Islet precursor cell (in vitro differentiated cells): ENCODE measurements at regions not wholly inside any gene's neighbourhood (a gene's known extent, or its start where the extent isn't known, plus 50 kb on each side); places are given as distances from the start of the nearest gene placed in this dataset.
"Not testable (repeated sequence)": the region's sequence is repeated elsewhere in the genome, so short reads cannot be mapped to it uniquely, and the experiment has no call there.

Experiments
- DNase-seq: peaks from one replicate; pipeline ENCODE4 v3.0.0-alpha.2; 2018

DNA sequence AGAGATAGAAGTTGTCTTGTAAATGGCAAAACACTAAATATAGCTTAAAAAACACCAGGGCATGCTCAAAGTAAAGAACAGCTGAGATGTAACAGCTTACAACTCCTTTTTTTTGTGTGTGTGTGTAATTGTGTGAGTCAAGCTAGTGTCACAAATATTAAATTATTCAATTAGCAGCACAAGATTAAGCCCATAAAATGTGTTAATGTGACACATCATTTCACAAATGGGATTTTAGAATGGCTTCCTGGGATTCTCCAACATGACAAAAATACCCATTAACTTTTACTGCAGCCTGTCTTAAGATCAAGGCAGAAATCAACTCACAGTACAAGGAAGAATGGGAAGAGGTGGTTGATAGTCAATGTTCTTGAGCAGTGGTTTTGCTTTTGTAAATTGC is 251.4 kb downstream of the KIF20B start:
- DNase-seq, result no peak

DNA sequence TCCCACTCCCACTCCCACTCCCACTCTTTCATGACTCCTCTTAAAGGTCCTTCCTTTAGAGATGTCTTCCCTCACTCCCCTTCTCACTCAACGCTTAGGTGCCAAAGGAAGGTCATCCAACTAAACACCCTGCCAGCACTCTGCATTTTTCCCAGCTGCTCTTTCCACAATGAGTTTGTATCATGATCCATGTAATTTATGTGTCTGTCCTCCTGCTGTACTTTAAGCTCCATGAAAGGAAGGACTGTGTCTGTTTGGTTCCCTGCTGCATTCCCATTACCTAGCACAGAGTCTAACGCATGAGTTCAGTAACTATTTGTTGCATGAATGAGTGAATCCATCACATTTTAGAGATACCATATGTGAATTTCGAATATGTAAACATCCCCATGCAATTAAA is 252.7 kb downstream of the KIF20B start:
- DNase-seq, result no peak

DNA sequence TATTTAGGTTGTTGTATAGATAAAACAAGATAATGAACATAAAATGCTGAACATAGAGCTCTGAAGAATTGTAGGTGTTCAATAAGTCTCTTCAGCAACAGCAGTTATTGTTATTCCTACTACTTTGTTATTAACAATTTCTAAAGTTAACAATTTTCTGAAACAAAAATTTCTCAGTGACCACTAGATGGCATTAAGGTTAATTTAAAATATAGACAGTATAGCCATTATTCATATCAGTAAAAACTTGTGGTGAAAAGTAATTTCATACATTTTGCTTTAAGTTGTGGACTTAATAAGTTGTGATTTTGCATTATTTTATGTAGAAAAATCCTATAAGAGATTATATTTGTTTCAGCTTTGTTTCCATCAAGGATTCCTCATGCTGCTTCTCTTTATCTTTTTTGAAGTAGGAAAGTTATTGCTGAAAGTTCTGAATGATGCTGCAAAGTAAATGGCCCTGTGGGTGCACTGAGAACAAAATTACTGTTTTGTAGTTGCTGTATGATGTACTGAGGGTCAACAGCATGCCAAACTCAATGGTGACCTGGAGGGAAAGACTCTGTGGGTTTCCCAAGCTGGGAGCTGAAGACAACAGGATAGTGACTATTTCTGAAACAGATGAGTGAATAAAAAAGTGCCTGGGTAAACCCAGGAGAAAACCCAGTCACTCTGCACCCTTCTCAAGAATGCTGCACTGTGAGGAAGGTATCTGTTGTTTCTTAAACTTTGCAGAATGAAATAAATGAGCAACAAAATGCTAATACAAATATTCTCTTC is 253.6 kb downstream of the KIF20B start:
- DNase-seq, result no peak

DNA sequence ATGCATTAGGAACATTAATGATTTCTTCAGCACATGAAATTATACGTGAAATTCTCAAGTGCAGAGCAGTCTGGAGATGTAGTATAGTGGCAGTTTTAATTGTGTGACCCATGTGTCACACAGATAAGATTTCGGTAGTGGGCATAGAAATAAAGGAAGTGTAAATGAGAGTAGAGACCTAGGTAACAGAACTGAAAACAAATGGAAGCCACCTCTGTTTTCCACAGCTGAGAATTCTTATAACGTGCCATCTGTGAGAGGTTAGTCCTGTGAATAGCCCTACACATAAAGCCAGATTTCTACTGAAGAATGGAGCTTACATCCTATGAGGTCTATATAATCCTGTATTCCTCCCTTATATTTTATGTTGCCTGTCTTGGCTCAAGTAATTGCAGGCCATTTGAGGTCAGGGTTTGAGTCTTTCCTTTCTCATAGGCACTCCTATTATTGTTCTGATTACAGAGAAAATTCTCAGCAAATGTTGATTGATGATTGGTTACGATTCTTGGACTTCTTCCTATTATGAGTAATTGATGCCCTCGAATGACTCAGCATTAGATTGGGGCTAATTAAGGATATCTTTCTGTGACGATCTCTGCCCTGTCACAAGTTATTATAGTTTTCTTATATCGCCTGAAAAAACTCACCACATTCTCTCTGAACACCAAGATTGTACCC is 258.2 kb downstream of the KIF20B start:
- no peak for DNase-seq

DNA sequence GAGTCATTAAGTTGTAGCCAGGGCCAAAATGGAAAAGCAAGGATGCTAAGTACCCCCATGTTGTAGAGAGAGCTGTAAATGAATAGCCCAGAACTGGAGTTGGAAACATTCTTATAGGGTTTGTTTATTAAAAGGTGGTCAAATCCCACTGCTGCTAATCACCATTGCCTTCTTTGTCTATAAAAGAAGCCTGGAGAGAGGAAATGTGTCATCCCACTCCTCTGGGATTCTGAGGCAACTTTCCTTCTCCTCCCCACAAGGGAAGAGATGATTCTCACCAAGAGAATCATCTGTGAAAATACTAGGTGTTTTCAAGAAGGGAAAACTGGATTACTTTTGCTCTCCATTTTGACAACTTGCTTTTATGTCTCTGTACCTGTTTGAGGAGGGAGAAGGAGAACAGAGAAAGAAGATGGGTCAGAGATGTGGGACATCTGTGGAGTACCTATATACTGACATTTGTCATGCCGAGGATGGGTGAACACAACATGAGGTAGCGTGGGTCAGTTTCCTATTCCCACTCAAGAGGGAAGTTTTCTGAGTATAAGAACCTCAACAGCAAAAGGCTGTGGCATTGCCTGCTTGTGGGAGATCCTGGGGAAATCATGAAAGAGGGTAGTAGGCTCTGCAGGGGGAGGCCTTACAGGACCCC is 262.2 kb downstream of the KIF20B start:
- DNase-seq, result no peak

DNA sequence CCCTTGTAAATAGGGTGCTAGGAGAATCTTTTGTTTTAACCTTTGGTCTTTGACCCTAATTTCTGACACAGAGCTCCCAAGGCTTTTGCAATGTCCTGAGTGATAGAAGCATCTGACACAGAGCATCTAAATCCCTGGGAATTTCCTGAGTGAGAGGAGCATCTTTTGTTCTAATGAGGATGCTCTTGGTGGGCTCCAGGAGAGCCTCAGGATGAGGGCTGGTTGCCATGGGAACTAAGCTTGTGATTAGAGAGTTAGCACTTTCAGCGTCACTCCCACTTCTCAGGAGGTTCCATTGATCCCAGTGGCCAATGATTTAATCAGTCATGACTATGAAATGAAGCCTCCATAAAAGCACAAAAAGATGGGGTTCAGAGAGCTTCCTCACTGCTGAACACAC is 264.8 kb downstream of the KIF20B start:
- no peak for DNase-seq

DNA sequence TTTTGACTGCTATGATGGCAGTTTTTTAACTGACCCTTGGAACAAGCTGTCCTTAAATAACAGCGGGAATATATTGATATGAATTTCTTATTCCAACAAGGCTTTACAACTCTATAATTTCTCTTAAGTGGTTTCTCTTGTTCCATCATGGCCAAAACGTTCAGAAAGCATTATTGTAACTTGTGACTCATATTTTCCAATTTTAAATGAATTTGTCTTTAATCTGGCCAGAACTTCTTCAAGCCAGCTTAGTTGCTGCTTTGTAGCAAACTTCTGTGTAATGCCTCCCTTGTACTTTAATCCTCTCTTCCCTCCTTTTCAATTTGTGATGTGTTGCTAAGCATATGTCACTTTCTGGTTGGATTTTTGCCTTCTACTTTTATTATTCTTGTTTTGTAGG is 271.9 kb downstream of the KIF20B start:
- no peak for DNase-seq

DNA sequence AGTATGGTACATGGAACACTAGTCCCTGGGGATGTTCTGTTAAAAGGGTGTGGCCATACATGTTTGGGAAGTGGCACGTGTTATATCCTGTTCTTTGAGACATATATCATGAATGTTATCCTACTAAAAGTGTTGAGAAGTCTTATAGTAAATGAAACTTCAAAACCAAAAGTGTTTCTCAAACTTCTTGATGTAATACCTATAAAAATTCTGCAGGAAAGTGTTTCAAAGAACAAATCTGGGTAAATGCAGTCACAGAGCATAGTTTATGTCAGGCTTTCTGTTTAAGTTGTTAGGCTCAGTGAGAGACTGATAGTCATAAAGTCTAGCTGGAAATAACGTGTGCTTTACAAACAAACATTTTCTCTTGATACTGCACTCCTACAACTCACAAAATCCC is 273.7 kb downstream of the KIF20B start:
- no peak for DNase-seq

DNA sequence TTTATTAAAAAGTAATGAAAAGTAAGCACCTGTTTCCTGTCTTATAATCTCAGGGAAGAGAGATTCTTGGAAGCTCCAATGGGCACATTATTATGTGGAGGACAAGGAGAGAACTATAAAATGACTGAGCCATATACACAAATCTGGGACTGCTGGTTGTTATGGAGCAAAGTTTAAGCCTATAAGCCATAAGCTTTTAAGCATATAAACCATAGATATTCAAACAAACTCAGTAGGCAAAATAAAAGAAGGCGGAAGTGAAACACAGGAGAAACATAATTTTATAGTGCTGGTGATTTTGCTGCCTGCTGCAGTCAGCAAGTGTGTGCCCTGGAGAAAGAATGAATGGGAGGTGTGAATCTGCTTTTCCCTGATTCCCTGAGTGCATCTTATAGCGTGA is 274.4 kb downstream of the KIF20B start:
- DNase-seq, result no peak

DNA sequence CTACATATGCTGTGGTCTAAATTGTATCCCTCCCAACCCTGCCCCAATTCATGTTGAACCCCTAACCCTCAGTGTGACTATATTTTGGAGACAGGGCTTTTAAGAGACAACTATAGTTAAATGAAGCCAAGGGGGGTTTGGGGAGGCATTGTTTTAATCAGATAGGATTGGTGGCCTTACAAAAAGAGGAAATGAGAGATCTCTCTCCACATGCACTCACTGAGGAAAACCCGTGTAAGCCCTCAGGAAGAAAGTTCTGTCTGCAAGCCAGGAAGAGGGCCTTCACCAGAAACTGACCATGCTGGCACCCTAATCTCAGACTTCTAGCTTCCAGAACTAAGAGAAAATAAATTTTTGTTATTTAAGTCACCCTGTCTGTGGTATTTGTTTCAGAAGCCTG is 276.7 kb downstream of the KIF20B start:
- no peak for DNase-seq

DNA sequence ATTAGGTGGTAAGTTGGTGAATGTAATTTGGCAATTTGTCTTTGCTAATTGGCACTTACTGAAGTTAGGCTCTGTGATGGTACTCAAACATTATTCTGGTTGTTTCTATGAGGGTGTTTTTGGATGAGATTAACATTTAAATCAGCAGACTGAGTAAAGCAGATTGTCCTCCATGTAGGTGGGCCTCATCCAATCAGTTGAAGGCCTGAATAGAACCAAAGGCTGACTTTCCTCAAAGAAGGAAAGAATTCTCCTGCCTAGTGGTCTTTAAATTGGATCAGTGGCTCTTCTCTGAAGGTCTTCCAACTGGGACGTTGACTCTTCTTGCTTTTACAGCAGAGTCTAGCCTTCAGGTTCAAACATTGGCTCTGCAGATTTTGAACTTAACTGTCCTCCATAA is 278.3 kb downstream of the KIF20B start:
- DNase-seq, result no peak

DNA sequence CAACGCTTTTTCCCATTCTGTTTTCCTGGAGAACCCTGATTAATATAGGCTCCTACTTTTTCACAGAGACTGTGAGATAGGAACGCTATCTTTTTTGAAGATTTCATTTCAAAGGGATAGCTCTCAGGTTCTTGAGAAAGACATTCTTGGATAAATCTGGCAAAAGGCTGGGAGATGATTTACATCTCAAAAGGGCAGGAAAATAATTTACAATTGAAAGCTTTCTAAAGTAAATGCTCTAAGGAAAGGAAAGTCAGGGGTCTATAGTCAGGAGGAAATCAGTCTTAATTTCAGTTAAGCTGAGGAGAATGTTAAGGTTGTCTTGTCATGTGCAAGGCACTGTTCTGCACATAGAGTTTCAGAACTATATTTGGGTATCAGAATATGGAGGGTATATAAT is 278.8 kb downstream of the KIF20B start:
- DNase-seq, result no peak

DNA sequence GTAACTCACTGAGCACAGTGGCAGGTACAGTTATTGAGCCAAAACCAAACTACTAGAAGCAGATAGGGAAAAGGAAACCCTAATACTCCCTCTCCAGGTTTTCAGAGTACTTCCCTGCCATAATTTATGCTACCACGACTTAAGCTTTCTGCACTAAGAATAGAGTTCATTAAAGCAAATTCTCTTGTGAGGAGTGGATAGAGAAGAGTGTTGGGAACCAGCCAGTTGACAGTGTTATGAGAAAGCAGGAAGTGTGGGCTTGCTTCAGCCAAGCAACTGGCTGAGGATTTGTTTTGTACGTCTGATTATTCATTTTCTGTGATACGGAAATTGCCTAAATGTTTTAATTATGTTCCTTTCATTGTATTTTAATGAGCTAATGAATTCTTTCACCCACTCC is 280.5 kb downstream of the KIF20B start:
- DNase-seq, result no peak

DNA sequence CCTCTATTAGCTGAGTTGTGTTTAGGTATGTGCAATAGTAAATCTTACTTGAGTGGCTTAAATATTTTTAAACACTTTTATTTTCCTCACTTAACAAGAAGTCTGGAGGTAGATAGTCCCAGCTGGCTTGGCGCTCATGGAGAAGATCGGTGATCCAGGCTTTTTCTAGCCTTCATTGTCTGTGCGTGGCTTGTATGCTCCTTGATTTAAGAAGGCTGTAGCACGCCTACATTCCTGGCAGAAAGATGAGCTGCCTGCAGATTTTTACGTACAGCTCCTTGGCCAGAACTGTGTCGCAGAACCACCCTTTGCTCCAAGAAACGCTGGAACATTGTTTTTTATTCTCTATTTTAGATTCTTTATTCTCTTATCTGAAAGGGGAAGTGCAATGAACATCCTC is 284.1 kb downstream of the KIF20B start:
- no peak for DNase-seq

DNA sequence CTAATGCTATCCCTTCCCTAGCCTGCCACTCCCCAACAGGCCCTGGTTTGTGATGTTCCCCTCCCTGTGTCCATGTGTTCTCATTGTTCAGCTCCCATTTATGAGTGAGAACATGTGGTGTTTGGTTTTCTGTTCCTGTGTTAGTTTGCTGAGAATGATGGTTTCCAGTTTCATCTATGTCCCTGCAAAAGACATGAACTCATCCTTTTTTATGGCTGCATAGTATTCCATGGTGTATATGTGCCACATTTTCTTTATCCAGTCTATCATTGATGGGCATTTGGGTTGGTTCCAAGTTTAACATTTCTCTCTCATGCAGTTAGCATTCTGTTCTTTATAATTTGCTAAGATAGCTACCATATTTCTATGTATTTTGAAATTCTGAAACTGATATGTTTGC is 287.0 kb downstream of the KIF20B start:
- DNase-seq, result not testable (repeated sequence)

DNA sequence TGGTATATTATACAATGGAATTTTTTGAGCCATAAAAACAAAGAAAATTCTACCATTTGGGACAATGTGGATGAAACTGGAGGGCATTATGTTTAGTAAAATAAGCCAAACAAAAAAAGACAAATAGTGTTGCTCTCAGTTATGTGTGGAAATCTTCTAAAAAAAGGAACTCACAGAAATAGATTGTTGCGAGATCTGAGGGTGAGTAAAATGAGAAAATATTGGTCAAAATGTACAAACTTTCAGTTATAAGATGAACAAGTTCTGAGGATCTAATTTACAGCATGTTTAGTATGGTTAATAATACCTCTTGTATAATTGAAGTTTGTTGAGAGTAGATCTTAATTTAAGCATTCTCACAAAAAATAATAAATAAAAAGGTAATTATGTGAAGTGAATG is 291.2 kb downstream of the KIF20B start:
- DNase-seq, result no peak

DNA sequence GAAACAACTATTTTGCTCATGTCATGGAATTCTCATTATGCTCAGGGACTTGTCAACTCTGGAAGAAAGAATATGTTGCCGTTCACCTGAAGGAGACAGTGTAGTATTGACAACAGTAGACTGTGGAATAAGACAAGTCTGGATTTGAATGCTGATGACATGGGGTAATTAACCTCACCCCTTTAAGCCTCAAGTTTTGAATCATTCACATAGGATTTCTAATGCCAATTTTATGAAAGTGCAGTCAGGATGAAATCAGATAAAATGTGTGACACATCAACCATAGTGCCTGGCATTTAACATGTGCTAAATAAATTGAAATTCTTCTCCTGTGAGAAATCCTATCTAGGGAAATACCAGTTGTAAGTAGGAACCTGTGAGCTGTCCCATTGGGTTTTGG is 305.8 kb downstream of the KIF20B start:
- no peak for DNase-seq

DNA sequence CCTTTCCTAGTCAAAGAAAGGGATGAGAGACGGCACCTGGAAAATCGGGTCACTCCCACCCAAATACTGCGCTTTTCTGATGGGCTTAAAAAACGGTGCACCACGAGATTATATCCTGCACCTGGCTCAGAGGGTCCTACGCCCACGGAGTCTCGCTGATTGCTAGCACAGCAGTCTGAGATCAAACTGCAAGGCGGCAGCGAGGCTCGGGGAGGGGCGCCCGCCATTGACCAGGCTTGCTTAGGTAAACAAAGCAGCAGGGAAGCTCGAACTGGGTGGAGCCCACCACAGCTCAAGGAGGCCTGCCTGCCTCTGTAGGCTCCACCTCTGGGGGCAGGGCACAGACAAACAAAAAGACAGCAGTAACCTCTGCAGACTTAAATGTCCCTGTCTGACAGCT is 309.9 kb downstream of the KIF20B start:
- not testable (repeated sequence) for DNase-seq

DNA sequence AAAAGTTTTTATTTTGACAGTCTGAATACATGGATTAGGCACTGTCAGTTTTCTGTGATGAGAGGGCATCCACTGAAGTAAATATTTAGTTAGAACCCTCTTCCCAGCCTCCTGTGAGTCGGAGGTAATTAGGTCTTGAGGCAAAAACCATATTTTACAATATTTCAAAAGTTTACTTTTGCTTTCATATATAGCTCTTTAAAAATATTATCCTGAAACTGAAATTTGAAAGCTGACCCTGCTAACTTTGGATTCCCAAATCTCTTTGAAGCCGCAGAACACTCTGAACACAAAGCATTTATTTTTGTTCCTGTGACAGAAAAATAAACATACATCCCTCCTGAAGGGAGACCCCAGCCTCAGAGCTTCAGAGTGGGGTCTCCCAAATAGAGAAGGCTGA is 317.4 kb downstream of the KIF20B start:
- DNase-seq, result no peak

DNA sequence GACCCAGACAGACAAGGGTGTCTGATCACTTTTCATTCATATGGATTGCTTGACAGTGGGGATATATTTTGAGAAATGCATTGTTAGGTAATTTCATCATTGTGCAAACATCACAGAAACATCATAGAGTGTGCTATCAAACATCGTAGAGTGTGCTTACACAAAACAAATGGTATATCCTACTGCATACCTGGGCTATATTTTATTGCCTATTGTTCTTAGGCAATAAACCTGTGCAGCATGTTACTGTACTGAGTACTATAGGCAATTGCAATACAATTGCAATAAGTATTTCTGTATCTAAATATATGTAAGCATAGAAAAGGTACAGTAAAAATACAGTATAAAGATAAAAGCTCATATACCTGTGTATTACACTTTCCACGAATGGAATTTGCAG is 319.1 kb downstream of the KIF20B start:
- no peak for DNase-seq

DNA sequence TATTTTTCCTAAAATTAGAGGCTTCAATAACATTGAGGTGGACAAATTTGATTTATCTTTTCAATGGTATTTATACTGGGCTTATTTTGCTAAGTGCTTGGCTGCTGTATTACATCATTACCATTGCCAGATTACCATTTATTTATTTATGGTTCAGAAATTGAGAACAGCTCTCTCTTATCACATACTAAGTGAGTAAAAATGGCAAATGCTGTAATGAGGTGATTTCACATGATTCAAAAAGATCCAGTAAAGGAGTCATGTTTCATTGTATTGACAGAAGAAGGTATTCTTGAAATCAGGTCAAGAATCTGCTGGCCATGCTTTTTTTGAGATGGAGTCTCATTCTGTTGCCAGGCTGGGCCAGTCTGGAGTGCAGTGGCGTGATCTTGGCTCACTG is 322.6 kb downstream of the KIF20B start:
- DNase-seq, result no peak

DNA sequence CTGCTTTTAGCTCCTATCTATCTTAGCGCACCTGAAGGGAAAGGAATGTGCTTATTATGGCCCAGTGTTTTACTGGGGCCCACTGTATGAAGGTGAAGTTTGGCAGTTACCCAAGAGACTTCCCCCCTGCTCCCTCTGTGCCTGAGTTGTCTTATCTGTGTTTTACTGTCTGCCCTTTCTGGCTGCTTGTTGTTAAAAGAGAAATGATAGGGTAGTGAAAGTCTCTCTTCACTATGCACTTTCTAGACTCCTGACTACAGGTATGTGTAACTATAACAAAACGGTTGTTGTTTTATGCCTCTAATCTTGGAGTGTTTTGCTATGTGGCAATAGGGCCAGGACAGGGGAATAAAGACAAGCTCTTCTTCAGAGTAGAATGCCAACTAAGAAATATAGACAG is 326.9 kb downstream of the KIF20B start:
- DNase-seq, result peak; percentile 47

DNA sequence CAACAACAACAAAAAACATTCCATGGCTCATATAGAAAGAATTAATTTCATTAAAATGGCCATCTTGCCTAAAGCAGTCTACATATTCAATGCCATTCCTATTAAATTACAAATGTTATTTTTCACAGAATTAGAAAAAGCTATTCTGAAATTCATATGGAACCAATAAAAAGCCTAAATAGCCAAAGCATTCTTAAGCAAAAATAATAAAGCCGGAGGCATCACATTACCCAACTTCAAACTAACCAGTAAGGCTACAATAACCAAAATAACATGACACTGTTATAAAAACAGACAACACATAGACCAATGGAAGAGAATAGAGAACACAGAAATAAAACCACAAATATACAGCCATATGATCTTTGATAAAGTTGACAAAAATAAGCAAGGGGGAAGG is 330.4 kb downstream of the KIF20B start:
- DNase-seq, result no peak

DNA sequence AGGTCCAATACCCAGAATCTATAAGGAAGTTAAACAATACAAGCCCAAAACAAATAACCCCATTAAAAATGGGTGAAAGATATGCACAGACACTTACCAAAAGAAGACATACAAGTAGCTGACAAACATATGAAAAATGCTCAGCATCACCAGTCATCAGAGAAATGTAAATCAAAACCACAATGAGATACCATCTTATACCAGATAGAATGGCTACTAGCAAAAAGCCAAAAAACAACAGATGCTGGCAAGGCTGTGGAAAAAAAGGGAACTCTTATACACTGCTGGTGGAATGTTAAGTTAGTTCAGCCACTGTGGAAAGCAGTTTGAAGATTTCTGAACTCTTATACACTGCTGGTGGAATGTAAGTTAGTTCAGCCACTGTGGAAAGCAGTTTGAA is 331.1 kb downstream of the KIF20B start:
- DNase-seq, result no peak
